GM12878 (cell line): ENCODE measurements at regions not wholly inside any gene's neighbourhood (a gene's known extent, or its start where the extent isn't known, plus 50 kb on each side); places are given as distances from the start of the nearest gene placed in this dataset.

Source experiments
- CEBPZ ChIP-seq: fragments of 150-350 bp; IDR thresholded peaks from 2 replicates; pipeline ENCODE4 v1.6.1; 2016; ENCODE audit warnings: low read depth, low read length
- HDAC2 ChIP-seq: fragments of 200-600 bp; sonication (generic); IDR thresholded peaks from 2 replicates; pipeline ENCODE4 v1.6.1; 2017
- MTA2 ChIP-seq: fragments of 450-650 bp; IDR thresholded peaks from 2 replicates; pipeline ENCODE4 v1.6.1; 2016; ENCODE audit warnings: low read depth, mild to moderate bottlenecking, moderate library complexity
- RELB ChIP-seq: fragments of 450-650 bp; IDR thresholded peaks from 2 replicates; pipeline ENCODE4 v1.6.1; 2017; ENCODE audit warnings: low read depth, mild to moderate bottlenecking, moderate library complexity
- TF ChIP-seq, protein P1 (sequence below): fragments of 450-650 bp; IDR thresholded peaks from 2 replicates; pipeline ENCODE4 v1.6.1; 2017; ENCODE audit warnings: mild to moderate bottlenecking, moderate library complexity

DNA sequence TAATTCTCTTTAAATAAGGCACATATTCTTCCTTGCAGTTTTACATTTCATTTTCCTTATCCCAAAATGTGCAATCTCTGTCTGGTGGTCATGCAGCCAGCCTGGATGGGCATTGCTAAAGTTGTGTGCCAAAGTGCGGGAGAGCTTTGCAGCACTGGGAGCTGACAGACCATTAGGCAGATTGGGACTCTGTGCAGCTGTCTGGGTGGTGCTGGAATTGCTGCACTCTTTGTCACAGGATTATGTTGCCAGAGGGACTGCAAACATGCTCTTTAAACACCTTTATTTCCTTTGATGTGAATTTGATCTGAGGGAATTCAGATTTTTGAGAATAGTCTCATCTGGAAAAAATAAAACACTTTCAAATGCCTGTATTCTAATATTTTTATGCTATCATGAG, 956.2 kb upstream of the DIAPH2 start (continued):
- TF ChIP-seq CEBPZ = no peak
- TF ChIP-seq, protein P1, sequence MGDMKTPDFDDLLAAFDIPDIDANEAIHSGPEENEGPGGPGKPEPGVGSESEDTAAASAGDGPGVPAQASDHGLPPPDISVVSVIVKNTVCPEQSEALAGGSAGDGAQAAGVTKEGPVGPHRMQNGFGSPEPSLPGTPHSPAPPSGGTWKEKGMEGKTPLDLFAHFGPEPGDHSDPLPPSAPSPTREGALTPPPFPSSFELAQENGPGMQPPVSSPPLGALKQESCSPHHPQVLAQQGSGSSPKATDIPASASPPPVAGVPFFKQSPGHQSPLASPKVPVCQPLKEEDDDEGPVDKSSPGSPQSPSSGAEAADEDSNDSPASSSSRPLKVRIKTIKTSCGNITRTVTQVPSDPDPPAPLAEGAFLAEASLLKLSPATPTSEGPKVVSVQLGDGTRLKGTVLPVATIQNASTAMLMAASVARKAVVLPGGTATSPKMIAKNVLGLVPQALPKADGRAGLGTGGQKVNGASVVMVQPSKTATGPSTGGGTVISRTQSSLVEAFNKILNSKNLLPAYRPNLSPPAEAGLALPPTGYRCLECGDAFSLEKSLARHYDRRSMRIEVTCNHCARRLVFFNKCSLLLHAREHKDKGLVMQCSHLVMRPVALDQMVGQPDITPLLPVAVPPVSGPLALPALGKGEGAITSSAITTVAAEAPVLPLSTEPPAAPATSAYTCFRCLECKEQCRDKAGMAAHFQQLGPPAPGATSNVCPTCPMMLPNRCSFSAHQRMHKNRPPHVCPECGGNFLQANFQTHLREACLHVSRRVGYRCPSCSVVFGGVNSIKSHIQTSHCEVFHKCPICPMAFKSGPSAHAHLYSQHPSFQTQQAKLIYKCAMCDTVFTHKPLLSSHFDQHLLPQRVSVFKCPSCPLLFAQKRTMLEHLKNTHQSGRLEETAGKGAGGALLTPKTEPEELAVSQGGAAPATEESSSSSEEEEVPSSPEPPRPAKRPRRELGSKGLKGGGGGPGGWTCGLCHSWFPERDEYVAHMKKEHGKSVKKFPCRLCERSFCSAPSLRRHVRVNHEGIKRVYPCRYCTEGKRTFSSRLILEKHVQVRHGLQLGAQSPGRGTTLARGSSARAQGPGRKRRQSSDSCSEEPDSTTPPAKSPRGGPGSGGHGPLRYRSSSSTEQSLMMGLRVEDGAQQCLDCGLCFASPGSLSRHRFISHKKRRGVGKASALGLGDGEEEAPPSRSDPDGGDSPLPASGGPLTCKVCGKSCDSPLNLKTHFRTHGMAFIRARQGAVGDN = no peak
- no peak for TF ChIP-seq MTA2
- no peak for TF ChIP-seq RELB
- TF ChIP-seq HDAC2 = no peak
